Gastroesophageal sphincter (tissue), 3 donors: ENCODE measurements at regions not wholly inside any gene's neighbourhood (a gene's known extent, or its start where the extent isn't known, plus 50 kb on each side); places are given as distances from the start of the nearest gene placed in this dataset.

Experiments
- CTCF ChIP-seq, 4 experiments: fragments of 200-600 bp in 2 of 4; fragments of 450-650 bp in 2 of 4; sonication (generic) in 1 of 4; IDR thresholded peaks; one replicate each; pipeline ENCODE4 v1.5.1; 2017 to 2019; ENCODE audit warnings: antibody characterized with exemption in 4 of 4, mild to moderate bottlenecking in 2 of 4, moderate library complexity in 2 of 4
- EP300 ChIP-seq: sonication (generic); formaldehyde crosslinking; IDR thresholded peaks from one replicate; pipeline ENCODE4 v1.6.1; 2017; ENCODE audit warnings: antibody characterized with exemption, mild to moderate bottlenecking
- POLR2A ChIP-seq, 2 donors: fragments of 450-650 bp; IDR thresholded peaks; one replicate each; pipeline ENCODE4 v1.6.1; 2017; ENCODE audit warnings: antibody characterized with exemption in 2 of 2, mild to moderate bottlenecking in 2 of 2, moderate library complexity in 1 of 2
- POLR2AphosphoS5 ChIP-seq: sonication (generic); formaldehyde crosslinking; IDR thresholded peaks from one replicate; pipeline ENCODE4 v1.6.1; 2017; ENCODE audit warnings: antibody characterized with exemption

- no peak for TF ChIP-seq CTCF (IDR thresholded peaks at IDR 0.05)
- no peak for TF ChIP-seq POLR2A (IDR thresholded peaks at IDR 0.05)
- TF ChIP-seq POLR2AphosphoS5 = no peak
- no peak for TF ChIP-seq EP300
Observed at GRCh38 chr4:14169460-14169859, 541.9 kb upstream of the BOD1L1 start.
